Breast epithelium (tissue), 3 donors: ENCODE measurements at regions not wholly inside any gene's neighbourhood (a gene's known extent, or its start where the extent isn't known, plus 50 kb on each side); places are given as distances from the start of the nearest gene placed in this dataset.

Experiments
- CTCF ChIP-seq, 3 donors: fragments of 450-650 bp; IDR thresholded peaks; one replicate each; pipeline ENCODE4 v1.5.1; 2016 to 2017; ENCODE audit warnings: antibody characterized with exemption in 3 of 3, mild to moderate bottlenecking in 3 of 3, moderate library complexity in 3 of 3
- POLR2A ChIP-seq: fragments of 450-650 bp; IDR thresholded peaks from one replicate; pipeline ENCODE4 v1.6.1; 2016; ENCODE audit warnings: antibody characterized with exemption, mild to moderate bottlenecking, moderate library complexity
- POLR2AphosphoS5 ChIP-seq, 3 donors: sonication (generic); formaldehyde crosslinking; IDR thresholded peaks; one replicate each; pipeline ENCODE4 v1.6.1; 2017; ENCODE audit warnings: antibody characterized with exemption in 3 of 3

GRCh38 chr22:35186492-35186891 is 70.8 kb upstream of the HMGXB4 start:
- TF ChIP-seq CTCF (IDR thresholded peaks at IDR 0.05) (no peak), POLR2AphosphoS5 (IDR thresholded peaks at IDR 0.05) (no peak), POLR2A (no peak)
